MM.1S (cell line): ENCODE measurements at regions not wholly inside any gene's neighbourhood (a gene's known extent, or its start where the extent isn't known, plus 50 kb on each side); places are given as distances from the start of the nearest gene placed in this dataset.
"Not testable (repeated sequence)": the region's sequence is repeated elsewhere in the genome, so short reads cannot be mapped to it uniquely, and the experiment has no call there.

Source experiments
- DNase-seq: peaks from one replicate; pipeline ENCODE4 v3.0.0-alpha.2; 2015
- H2AFZ ChIP-seq: fragments of 300-600 bp; sonication (generic); 2 replicates; pipeline ENCODE4 v1.6.0; 2016; ENCODE audit warnings: antibody characterized with exemption, low read length
- H3F3A ChIP-seq: fragments of 300-600 bp; sonication (generic); 2 replicates; pipeline ENCODE4 v1.6.1; 2016; ENCODE audit warnings: mild to moderate bottlenecking, antibody characterized with exemption, low read length, moderate library complexity, mixed read lengths; ENCODE audit not compliant: insufficient read depth
- H3K27ac ChIP-seq: fragments of 300-600 bp; sonication (generic); 2 replicates; pipeline ENCODE4 v1.5.1; 2016; ENCODE audit warnings: mild to moderate bottlenecking, low read length
- H3K27me3 ChIP-seq: fragments of 300-600 bp; sonication (generic); replicated peaks from 2 replicates; pipeline ENCODE4 v1.6.0; 2016; ENCODE audit warnings: low read length; ENCODE audit not compliant: insufficient read depth
- H3K36me3 ChIP-seq: fragments of 300-600 bp; sonication (generic); replicated peaks from 2 replicates; pipeline ENCODE4 v1.6.1; 2016; ENCODE audit warnings: mild to moderate bottlenecking, low read length, mixed read lengths; ENCODE audit not compliant: insufficient read depth
- H3K4me1 ChIP-seq: fragments of 300-600 bp; sonication (generic); 2 replicates; pipeline ENCODE4 v1.6.1; 2016; ENCODE audit warnings: low read length, mixed read lengths
- H3K4me2 ChIP-seq: fragments of 300-600 bp; sonication (generic); 2 replicates; pipeline ENCODE4 v1.6.0; 2016; ENCODE audit warnings: low read depth, low read length
- H3K4me3 ChIP-seq: fragments of 300-600 bp; sonication (generic); 2 replicates; pipeline ENCODE4 v1.5.1; 2016; ENCODE audit warnings: low read length, mixed read lengths
- H3K79me2 ChIP-seq: fragments of 300-600 bp; sonication (generic); 2 replicates; pipeline ENCODE4 v1.6.1; 2016; ENCODE audit warnings: mixed run types, low read length, mixed read lengths
- H3K9ac ChIP-seq: fragments of 300-600 bp; sonication (generic); 2 replicates; pipeline ENCODE4 v1.6.1; 2016; ENCODE audit warnings: low read length, mixed read lengths
- H3K9me2 ChIP-seq: fragments of 300-600 bp; sonication (generic); replicated peaks from 2 replicates; pipeline ENCODE4 v1.6.1; 2016; ENCODE audit warnings: mild to moderate bottlenecking, low read length, mixed read lengths; ENCODE audit not compliant: insufficient read depth
- H3K9me3 ChIP-seq: fragments of 300-600 bp; sonication (generic); replicated peaks from 2 replicates; pipeline ENCODE4 v1.6.1; 2016; ENCODE audit warnings: mild to moderate bottlenecking, low read length, mixed read lengths; ENCODE audit not compliant: insufficient read depth
- H4K20me1 ChIP-seq: fragments of 300-600 bp; sonication (generic); 2 replicates; pipeline ENCODE4 v1.6.1; 2016; ENCODE audit warnings: mild to moderate bottlenecking, low read length, moderate library complexity, mixed read lengths; ENCODE audit not compliant: insufficient read depth
- CTCF ChIP-seq: fragments of 300-600 bp; sonication (generic); IDR thresholded peaks from 2 replicates; pipeline ENCODE4 v1.5.1; 2016; ENCODE audit warnings: antibody characterized with exemption, low read length, mixed read lengths
- EZH2 ChIP-seq: fragments of 300-600 bp; sonication (generic); optimal IDR thresholded peaks from 2 replicates; pipeline ENCODE3; 2017; ENCODE audit warnings: low read depth, mild to moderate bottlenecking, antibody characterized with exemption, low read length, mixed read lengths
- EZH2phosphoT487 ChIP-seq: fragments of 300-600 bp; sonication (generic); IDR thresholded peaks from 2 replicates; pipeline ENCODE4 v1.6.1; 2018; ENCODE audit warnings: antibody characterized with exemption, low read length

GRCh38 chr14:28381656-28382055 is 384.9 kb upstream of the FOXG1 start:
- H3K4me3 ChIP-seq: no peak overlapping the region
- H3K4me1 ChIP-seq: no peaks in the 10 kb centered on the region
- H3K4me2 ChIP-seq: no peak overlapping the region
- TF ChIP-seq CTCF (no peak), EZH2 (no peak), EZH2phosphoT487 (no peak)
- H3K27me3 ChIP-seq: no peaks in the 10 kb centered on the region
- H3K9ac ChIP-seq: no peak overlapping the region
- H2AFZ ChIP-seq: no peak overlapping the region
- H3K9me2 ChIP-seq: no peaks in the 10 kb centered on the region
- H3K79me2 ChIP-seq: no peaks in the 10 kb centered on the region
- H3K9me3 ChIP-seq: no peaks in the 10 kb centered on the region
- H3K36me3 ChIP-seq: no peaks in the 10 kb centered on the region
- no peak overlapping the region for H3K27ac ChIP-seq
- DNase-seq: no peak
- no peaks in the 10 kb centered on the region for H4K20me1 ChIP-seq
- no peaks in the 10 kb centered on the region for H3F3A ChIP-seq

GRCh38 chr14:28382444-28383190 is 384.0 kb upstream of the FOXG1 start:
- Histone ChIP-seq H3K9me2 (no peaks in the 10 kb centered on the region), H3F3A (no peaks in the 10 kb centered on the region), H2AFZ (no peak overlapping the region), H3K9me3 (no peaks in the 10 kb centered on the region), H4K20me1 (no peaks in the 10 kb centered on the region), H3K27ac (no peak overlapping the region), H3K4me2 (no peak overlapping the region), H3K4me3 (no peak overlapping the region), H3K9ac (no peak overlapping the region), H3K27me3 (no peaks in the 10 kb centered on the region), H3K79me2 (no peaks in the 10 kb centered on the region), H3K4me1 (no peaks in the 10 kb centered on the region), H3K36me3 (no peaks in the 10 kb centered on the region)
- no peak for DNase-seq
- TF ChIP-seq EZH2phosphoT487 (no peak), EZH2 (no peak), CTCF (no peak)

GRCh38 chr14:28398506-28398905 is 368.1 kb upstream of the FOXG1 start:
- H3K27me3 ChIP-seq: no peaks in the 10 kb centered on the region
- no peak overlapping the region for H3K4me3 ChIP-seq
- no peaks in the 10 kb centered on the region for H3F3A ChIP-seq
- H3K9ac ChIP-seq: no peak overlapping the region
- H4K20me1 ChIP-seq: no peaks in the 10 kb centered on the region
- H3K79me2 ChIP-seq: no peaks in the 10 kb centered on the region
- H2AFZ ChIP-seq: no peak overlapping the region
- H3K9me2 ChIP-seq: no peaks in the 10 kb centered on the region
- DNase-seq: no peak
- no peaks in the 10 kb centered on the region for H3K36me3 ChIP-seq
- H3K4me1 ChIP-seq: no peaks in the 10 kb centered on the region
- no peak for TF ChIP-seq CTCF
- no peak for TF ChIP-seq EZH2phosphoT487
- no peak for TF ChIP-seq EZH2
- H3K9me3 ChIP-seq: no peaks in the 10 kb centered on the region
- no peak overlapping the region for H3K4me2 ChIP-seq
- no peak overlapping the region for H3K27ac ChIP-seq

GRCh38 chr14:28401705-28402104 is 364.9 kb upstream of the FOXG1 start:
- H3K9me2 ChIP-seq, DNase-seq: not testable (repeated sequence)

More at GRCh38 chr14:28401705-28402104, 364.9 kb upstream of the FOXG1 start:
- not testable (repeated sequence) for H3K36me3 ChIP-seq, H3F3A ChIP-seq, H3K4me3 ChIP-seq, H3K79me2 ChIP-seq, H3K9me3 ChIP-seq, H3K27ac ChIP-seq, H2AFZ ChIP-seq, H4K20me1 ChIP-seq, H3K4me1 ChIP-seq, H3K9ac ChIP-seq, H3K27me3 ChIP-seq, H3K4me2 ChIP-seq
